Tibial nerve (tissue), 4 donors: ENCODE measurements at regions not wholly inside any gene's neighbourhood (a gene's known extent, or its start where the extent isn't known, plus 50 kb on each side); places are given as distances from the start of the nearest gene placed in this dataset.

Source experiments
- EP300 ChIP-seq, 2 donors: sonication (generic); formaldehyde crosslinking; IDR thresholded peaks; one replicate each; pipeline ENCODE4 v1.6.1; 2017; ENCODE audit warnings: antibody characterized with exemption in 2 of 2, mild to moderate bottlenecking in 1 of 2
- TF ChIP-seq, protein P1 (sequence below), 5 experiments: fragments of 200-600 bp in 3 of 5; fragments of 450-650 bp in 2 of 5; sonication (generic) in 3 of 5; IDR thresholded peaks; one replicate each; pipeline ENCODE4 v1.5.1; 2016 to 2019; ENCODE audit warnings: antibody characterized with exemption in 5 of 5, mild to moderate bottlenecking in 3 of 5, moderate library complexity in 2 of 5

DNA sequence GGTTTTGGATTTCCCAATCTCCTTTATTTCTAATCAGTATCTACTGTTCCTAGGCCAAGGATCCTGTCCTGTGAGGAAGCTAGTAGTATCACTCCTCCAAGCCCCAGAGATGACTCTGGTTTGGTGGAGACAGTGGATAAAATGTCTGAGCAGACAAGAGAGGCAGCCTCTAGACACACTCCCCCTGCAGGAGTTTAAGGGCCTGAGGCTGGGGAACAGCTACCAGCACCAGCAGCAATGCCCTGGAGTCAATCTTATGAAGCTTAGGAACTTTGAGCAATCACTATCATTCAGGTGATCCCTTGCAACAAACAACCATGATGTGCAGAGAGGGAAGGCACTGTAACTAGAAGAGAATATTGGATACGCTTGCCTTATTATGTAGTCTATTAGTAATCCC is 384.7 kb upstream of the ID4 start:
- TF ChIP-seq EP300 (IDR thresholded peaks at IDR 0.05), result no peak
- TF ChIP-seq, protein P1, sequence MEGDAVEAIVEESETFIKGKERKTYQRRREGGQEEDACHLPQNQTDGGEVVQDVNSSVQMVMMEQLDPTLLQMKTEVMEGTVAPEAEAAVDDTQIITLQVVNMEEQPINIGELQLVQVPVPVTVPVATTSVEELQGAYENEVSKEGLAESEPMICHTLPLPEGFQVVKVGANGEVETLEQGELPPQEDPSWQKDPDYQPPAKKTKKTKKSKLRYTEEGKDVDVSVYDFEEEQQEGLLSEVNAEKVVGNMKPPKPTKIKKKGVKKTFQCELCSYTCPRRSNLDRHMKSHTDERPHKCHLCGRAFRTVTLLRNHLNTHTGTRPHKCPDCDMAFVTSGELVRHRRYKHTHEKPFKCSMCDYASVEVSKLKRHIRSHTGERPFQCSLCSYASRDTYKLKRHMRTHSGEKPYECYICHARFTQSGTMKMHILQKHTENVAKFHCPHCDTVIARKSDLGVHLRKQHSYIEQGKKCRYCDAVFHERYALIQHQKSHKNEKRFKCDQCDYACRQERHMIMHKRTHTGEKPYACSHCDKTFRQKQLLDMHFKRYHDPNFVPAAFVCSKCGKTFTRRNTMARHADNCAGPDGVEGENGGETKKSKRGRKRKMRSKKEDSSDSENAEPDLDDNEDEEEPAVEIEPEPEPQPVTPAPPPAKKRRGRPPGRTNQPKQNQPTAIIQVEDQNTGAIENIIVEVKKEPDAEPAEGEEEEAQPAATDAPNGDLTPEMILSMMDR (IDR thresholded peaks at IDR 0.05), result no peak
